ENCODE measurements at regions not wholly inside any gene's neighbourhood (a gene's known extent, or its start where the extent isn't known, plus 50 kb on each side); places are given as distances from the start of the nearest gene placed in this dataset.

DNA sequence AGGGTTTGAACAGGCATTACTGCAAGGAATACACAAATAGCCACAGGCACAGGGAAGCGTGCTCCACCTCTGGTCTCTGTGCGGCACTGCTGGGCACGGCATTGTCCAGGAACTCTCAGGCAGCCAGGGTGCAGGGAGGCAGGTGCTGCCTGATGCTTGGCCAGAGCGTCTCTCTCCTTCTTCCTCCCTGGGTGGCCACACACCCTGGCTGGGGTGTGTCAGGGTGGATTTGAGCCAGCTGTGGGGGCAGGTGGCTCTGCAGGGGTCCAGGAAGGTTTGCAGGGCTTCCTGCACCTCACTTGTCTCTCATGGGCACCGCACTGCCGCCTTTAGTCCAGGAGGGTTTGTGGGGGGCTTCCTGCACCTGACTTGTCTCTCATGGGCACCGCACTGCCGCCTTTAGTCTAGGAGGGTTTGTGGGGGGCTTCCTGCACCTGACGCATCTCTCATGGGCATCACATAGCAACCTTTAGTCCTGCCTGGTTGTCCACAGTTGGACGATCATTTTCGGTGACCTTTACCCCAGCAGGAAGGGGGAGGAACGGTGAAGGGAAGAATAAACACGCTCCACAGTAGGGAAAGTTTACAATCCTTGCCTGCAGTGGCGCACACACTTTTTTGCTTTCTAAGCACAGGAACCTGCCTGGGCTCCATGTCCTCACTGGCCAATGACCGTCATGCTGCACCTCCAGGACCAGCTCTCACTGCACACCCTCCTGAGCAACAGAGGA lies 332.9 kb downstream of the EIPR1 start:
- H3K4me1 ChIP-seq, result peaks cover 22% of the 10 kb centered on the region
- H3K9me3 ChIP-seq, result 0 out of 2 replicates have a peak, but pooled peaks cover 3% of the 10 kb centered on the region
- no peaks in the 10 kb centered on the region; the same call in 1 of the 2 replicates for H3K36me3 ChIP-seq
- TF ChIP-seq, protein P1, sequence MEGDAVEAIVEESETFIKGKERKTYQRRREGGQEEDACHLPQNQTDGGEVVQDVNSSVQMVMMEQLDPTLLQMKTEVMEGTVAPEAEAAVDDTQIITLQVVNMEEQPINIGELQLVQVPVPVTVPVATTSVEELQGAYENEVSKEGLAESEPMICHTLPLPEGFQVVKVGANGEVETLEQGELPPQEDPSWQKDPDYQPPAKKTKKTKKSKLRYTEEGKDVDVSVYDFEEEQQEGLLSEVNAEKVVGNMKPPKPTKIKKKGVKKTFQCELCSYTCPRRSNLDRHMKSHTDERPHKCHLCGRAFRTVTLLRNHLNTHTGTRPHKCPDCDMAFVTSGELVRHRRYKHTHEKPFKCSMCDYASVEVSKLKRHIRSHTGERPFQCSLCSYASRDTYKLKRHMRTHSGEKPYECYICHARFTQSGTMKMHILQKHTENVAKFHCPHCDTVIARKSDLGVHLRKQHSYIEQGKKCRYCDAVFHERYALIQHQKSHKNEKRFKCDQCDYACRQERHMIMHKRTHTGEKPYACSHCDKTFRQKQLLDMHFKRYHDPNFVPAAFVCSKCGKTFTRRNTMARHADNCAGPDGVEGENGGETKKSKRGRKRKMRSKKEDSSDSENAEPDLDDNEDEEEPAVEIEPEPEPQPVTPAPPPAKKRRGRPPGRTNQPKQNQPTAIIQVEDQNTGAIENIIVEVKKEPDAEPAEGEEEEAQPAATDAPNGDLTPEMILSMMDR (IDR thresholded peaks at IDR 0.05; ENCODE audit: low read depth, low read length), result no peak
- no peak for DNase-seq
- no peaks in the 10 kb centered on the region for H3K27me3 ChIP-seq
- H3K4me3 ChIP-seq (ENCODE audit: low read depth, low read length), result no peak overlapping the region

DNA sequence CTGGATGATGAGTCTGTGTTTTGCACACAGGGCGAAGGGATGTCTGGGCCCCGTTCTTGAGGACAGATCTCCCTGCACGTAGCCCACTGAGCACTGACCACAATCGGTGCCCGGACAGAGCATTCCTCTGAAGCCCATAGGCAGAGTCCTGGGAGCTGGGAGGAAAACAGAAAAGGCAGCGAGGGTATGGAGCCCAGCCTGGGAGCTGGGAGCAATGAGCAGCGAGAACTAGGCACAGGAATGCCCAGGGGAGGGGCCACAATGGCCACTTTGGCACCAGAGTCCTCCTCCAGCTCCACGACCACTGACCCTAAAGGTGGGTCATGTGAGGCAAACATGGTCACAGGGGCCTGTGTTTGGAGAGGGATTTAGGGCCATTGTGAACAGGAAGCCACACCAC lies 333.9 kb downstream of the EIPR1 start:
- 0 out of 2 replicates have a peak, but pooled peaks cover 3% of the 10 kb centered on the region for H3K9me3 ChIP-seq
- H3K27me3 ChIP-seq, result no peaks in the 10 kb centered on the region
- TF ChIP-seq, protein P1 (IDR thresholded peaks at IDR 0.05; ENCODE audit: low read depth, low read length), result no peak
- DNase-seq, result no peak
- no peak overlapping the region for H3K4me3 ChIP-seq (ENCODE audit: low read depth, low read length)
- peaks cover 22% of the 10 kb centered on the region for H3K4me1 ChIP-seq
- no peaks in the 10 kb centered on the region; the same call in 1 of the 2 replicates for H3K36me3 ChIP-seq

DNA sequence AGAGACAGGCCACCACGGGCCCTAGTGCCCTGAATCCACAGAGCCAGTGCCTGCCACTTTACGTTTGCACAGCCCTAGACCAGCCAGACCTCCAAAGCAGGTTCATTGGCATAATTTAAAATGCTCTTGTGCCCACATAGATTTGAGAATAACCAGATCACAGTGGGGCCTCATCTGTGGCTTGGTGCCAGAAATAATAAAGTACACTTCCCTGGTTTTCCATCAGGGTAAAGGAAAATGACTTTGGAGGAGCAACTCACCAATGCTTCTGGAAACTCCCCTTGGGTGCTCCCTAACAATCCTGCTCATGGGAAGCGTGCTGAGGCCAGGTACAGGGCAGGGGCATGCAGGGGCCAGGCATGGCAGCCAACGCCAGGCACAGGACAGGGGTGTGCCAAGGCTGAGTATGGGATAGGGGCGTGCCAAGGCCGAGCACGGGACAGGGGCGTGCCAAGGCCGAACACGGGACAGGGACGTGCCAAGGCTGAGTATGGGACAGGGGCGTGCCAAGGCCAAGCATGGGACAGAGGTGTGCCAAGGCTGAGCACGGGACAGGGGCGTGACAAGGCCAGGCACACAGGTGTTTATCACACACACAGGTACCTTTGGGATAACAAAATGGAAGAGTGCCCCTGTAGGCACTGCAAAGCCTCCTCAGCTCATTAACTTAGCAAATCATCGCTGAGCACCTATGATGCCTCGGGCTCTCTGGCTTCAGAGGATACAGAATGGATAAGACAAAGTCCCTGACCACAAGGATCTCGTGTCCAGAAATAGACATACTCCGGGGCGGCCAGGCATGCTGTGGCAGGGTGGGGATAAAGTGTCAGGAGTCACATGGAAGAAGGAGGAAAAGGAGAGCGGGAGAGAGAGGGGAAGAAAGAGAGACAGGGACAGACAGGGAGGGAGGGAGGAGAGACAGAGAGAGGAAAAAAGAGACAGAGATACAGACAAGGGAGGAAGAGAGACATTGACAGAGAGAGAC lies 334.7 kb downstream of the EIPR1 start:
- H3K4me1 ChIP-seq, result peaks cover 22% of the 10 kb centered on the region
- H3K27me3 ChIP-seq, result no peaks in the 10 kb centered on the region
- no peak overlapping the region for H3K4me3 ChIP-seq (ENCODE audit: low read depth, low read length)
- H3K9me3 ChIP-seq, result 0 out of 2 replicates have a peak, but pooled peaks cover 3% of the 10 kb centered on the region
- TF ChIP-seq, protein P1 (IDR thresholded peaks at IDR 0.05; ENCODE audit: low read depth, low read length), result no peak
- DNase-seq, result no peak
- H3K36me3 ChIP-seq, result no peaks in the 10 kb centered on the region

DNA sequence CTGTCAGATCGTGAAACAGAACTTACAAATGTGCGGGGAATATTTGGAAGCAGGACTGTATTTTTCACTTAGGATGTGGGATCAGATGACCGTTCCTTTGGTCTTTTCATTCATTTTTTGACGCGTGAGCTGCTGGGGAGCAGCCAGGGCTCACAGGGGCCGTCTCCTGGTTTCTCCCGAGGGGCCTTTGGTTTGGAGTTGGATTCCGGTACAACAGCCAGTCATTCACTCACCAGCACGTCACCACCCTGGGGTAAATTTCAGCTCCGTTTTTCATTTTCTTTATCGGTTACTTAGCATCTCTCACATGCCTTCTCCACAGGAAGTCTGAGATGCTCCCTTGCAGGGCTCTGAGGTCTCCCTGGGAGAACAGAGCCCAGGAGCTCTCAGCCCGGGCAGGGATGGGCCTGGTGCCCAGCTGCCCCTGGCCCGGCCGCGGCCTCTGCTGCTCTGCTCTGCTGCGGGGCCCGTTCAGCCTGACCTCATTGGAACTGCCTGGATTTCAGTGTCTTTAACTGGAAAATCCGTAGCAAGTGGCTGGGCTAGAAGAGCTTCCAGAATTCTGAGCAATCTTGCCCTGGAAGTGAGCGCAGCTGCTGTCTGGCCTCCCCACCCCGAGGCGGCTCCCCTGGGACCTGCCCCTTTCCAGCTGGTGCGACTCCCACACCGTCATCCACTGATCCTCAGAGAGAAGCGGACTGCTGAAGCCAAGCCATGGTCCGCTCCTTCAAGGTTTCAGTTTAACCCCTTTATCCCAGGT lies 335.6 kb downstream of the EIPR1 start:
- peak; percentile 93 for DNase-seq
- peaks cover 22% of the 10 kb centered on the region for H3K4me1 ChIP-seq
- H3K9me3 ChIP-seq, result 0 out of 2 replicates have a peak, but pooled peaks cover 3% of the 10 kb centered on the region
- no peaks in the 10 kb centered on the region for H3K27me3 ChIP-seq
- H3K36me3 ChIP-seq, result no peaks in the 10 kb centered on the region
- peak overlapping the region; percentile 41 for H3K4me3 ChIP-seq (ENCODE audit: low read depth, low read length)
- TF ChIP-seq, protein P1 (IDR thresholded peaks at IDR 0.05; ENCODE audit: low read depth, low read length), result no peak

DNA sequence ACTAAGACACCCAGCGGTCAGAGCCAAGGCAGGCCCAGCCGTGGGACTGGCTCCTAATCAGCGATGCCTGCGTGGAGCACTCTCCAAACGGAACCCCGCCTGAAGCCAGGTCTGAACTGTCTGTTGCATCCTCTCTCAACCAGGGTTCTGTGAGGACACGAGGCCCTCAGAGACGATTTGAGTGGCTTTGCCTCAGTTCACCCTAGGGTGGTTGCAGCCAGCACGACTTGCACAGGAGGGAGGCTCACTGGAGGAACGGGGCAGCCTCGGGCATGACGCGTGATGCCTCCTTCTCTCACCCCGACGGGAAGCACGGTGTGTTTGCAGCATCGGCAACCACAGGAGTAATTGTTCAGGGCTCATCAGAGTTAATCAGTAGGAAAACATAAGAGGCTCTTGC lies 336.4 kb downstream of the EIPR1 start:
- TF ChIP-seq, protein P1 (IDR thresholded peaks at IDR 0.05; ENCODE audit: low read depth, low read length), result no peak
- DNase-seq, result no peak
- Histone ChIP-seq H3K9me3 (0 out of 2 replicates have a peak, but pooled peaks cover 3% of the 10 kb centered on the region), H3K4me3 (ENCODE audit: low read depth, low read length) (no peak overlapping the region), H3K4me1 (peaks cover 22% of the 10 kb centered on the region), H3K36me3 (no peaks in the 10 kb centered on the region), H3K27me3 (no peaks in the 10 kb centered on the region)

All from BE2C (cell line).